HepG2 (cell line): ENCODE measurements at regions not wholly inside any gene's neighbourhood (a gene's known extent, or its start where the extent isn't known, plus 50 kb on each side); places are given as distances from the start of the nearest gene placed in this dataset.

Source experiments
- ATAC-seq: fragments of 200-7000 bp; cut with Tn5 transposase; 3 replicates; pipeline ENCODE4 v1.9.1; 2020; ENCODE audit warnings: mild to moderate bottlenecking, moderate library complexity
- BruUV-seq: library from RNA; stranded (reverse); fragments of 400-500 nt; replicated peaks from 2 replicates; lab custom pipeline; 2021; lab: Mats Ljungman, UMichigan
- CTCF ChIA-PET: fragments of 300-600 bp; formaldehyde crosslinking; extraction: SDS; loops from one replicate; lab custom pipeline; 2021; ENCODE audit warnings: low total read pairs, inconsistent platforms, low intra/inter-chr PET ratio; lab: Yijun Ruan, JAX
- POLR2A ChIA-PET: fragments of 350-600 bp; sonication (Branson Sonifier 250); formaldehyde crosslinking; loops from one replicate; lab custom pipeline; 2020; ENCODE audit warnings: antibody characterized with exemption, inconsistent platforms; lab: Yijun Ruan, JAX
- DNase-seq: peaks from one replicate; pipeline ENCODE4 v3.0.0-alpha.2; 2015; ENCODE audit warnings: low spot score
- FAIRE-seq: peaks from 3 replicates; lab custom pipeline; 2011; peaks lifted over from hg19 to GRCh38; lab: Jason Lieb, UNC
- H2AFZ ChIP-seq: one replicate; pipeline ENCODE4 v1.6.1; 2011; ENCODE audit warnings: low read length, inconsistent platforms
- H3K27ac ChIP-seq: fragments of 300-600 bp; 3 replicates; pipeline ENCODE4 v1.8.0; 2011; ENCODE audit warnings: mixed run types, mild to moderate bottlenecking, mixed read lengths, low read length, inconsistent platforms; ENCODE audit not compliant: insufficient read depth; ENCODE audit errors: extremely low read length
- H3K27me3 ChIP-seq, 2 experiments: fragments of 200-600 bp in 1 of 2; 2 replicates in 1 of 2; 3 replicates in 1 of 2; pipeline versions ENCODE4 v1.6.0 to v1.8.0; 2011; ENCODE audit warnings: low read length in 2 of 2, mild to moderate bottlenecking in 2 of 2, moderate library complexity in 2 of 2, inconsistent platforms in 1 of 2; ENCODE audit not compliant: insufficient read depth in 2 of 2, control insufficient read depth in 1 of 2
- H3K36me3 ChIP-seq, 2 experiments: fragments of 200-600 bp in 1 of 2; replicated peaks in 1 of 2; 2 replicates in 1 of 2; 3 replicates in 1 of 2; pipeline versions ENCODE4 v1.5.1 to v1.8.0; 2011; ENCODE audit warnings: low read length in 2 of 2, inconsistent platforms in 1 of 2; ENCODE audit not compliant: insufficient read depth in 2 of 2, control insufficient read depth in 1 of 2
- H3K4me1 ChIP-seq: 2 replicates; pipeline ENCODE4 v1.5.1; 2012; ENCODE audit warnings: low read length, inconsistent platforms; ENCODE audit not compliant: insufficient read depth
- H3K4me2 ChIP-seq: 2 replicates; pipeline ENCODE4 v1.6.0; 2011; ENCODE audit warnings: low read depth, low read length, inconsistent platforms
- H3K4me3 ChIP-seq, 3 experiments: fragments of 200-600 bp in 1 of 3; sonication (generic), shearing (Covaris generic) in 1 of 3; replicated peaks in 1 of 3; 2 replicates each; pipeline ENCODE4 v1.5.1; 2011 to 2016; ENCODE audit warnings: low read length in 3 of 3, inconsistent platforms in 2 of 3, low read depth in 2 of 3, mild to moderate bottlenecking in 2 of 3, control low read depth in 1 of 3, mixed read lengths in 1 of 3; ENCODE audit not compliant: insufficient read depth in 1 of 3
- H3K79me2 ChIP-seq: one replicate; pipeline ENCODE4 v1.6.1; 2011; ENCODE audit warnings: low read length, inconsistent platforms; ENCODE audit not compliant: insufficient read depth
- H3K9ac ChIP-seq: 2 replicates; pipeline ENCODE4 v1.6.0; 2011; ENCODE audit warnings: mild to moderate bottlenecking, low read depth, low read length, inconsistent platforms; ENCODE audit not compliant: insufficient read depth
- H3K9me3 ChIP-seq: 2 replicates; pipeline ENCODE4 v1.5.1; 2012; ENCODE audit warnings: mild to moderate bottlenecking, low read length
- H4K20me1 ChIP-seq: 2 replicates; pipeline ENCODE4 v1.6.0; 2011; ENCODE audit warnings: inconsistent platforms, mild to moderate bottlenecking, low read length, moderate library complexity; ENCODE audit not compliant: insufficient read depth
- KMT2B ChIP-seq: IDR thresholded peaks from 2 replicates; pipeline ENCODE4 v1.6.1; 2016; ENCODE audit warnings: missing genetic modification reagents, missing compliant biosample characterization
- TCF12 ChIP-seq, 2 experiments: fragments of 450-650 bp in 1 of 2; sonication (generic) in 1 of 2; formaldehyde crosslinking in 1 of 2; IDR thresholded peaks; 2 replicates each; pipeline versions ENCODE4 v1.6.1 to v1.8.0; 2017 to 2022; ENCODE audit warnings: antibody characterized with exemption in 1 of 2, mild to moderate bottlenecking in 1 of 2, missing genetic modification reagents in 1 of 2, moderate library complexity in 1 of 2
- YEATS4 ChIP-seq: sonication (generic); formaldehyde crosslinking; IDR thresholded peaks from 2 replicates; pipeline ENCODE4 v1.4.0; 2020; ENCODE audit warnings: missing genetic modification reagents, borderline replicate concordance
- ZNF260 ChIP-seq: sonication (generic); formaldehyde crosslinking; IDR thresholded peaks from 2 replicates; pipeline ENCODE4 v1.4.0; 2020; ENCODE audit warnings: missing genetic modification reagents, low read depth, mild to moderate bottlenecking, borderline replicate concordance
- ZNF3 ChIP-seq: IDR thresholded peaks from 2 replicates; pipeline ENCODE4 v1.7.0; 2017; ENCODE audit warnings: inconsistent platforms
- ZNF431 ChIP-seq: sonication (generic); formaldehyde crosslinking; IDR thresholded peaks from 2 replicates; pipeline ENCODE4 v1.9.0; 2022; ENCODE audit warnings: missing genetic modification reagents, low read depth, mild to moderate bottlenecking, borderline replicate concordance
- ZNF749 ChIP-seq: sonication (generic); formaldehyde crosslinking; IDR thresholded peaks from 2 replicates; pipeline ENCODE4 v1.8.0; 2022; ENCODE audit warnings: mild to moderate bottlenecking, missing genetic modification reagents, moderate library complexity, borderline replicate concordance
- in situ Hi-C: cut with HindIII; loops from 2 replicates; pipeline ENCODE4 v1.10.0; 2017; ENCODE audit warnings: low pct_unique_long_range_greater_than_20kb; ENCODE audit not compliant: extremely low pct_ligation_motif_present
- intact Hi-C: fragments of 100-400 bp; cut with micrococcal nuclease; formaldehyde crosslinking; loops from one replicate; pipeline ENCODE4 v1.10.0; 2022; ENCODE audit not compliant: unreplicated experiment
- TF ChIP-seq, protein P1 (sequence below): sonication (generic); formaldehyde crosslinking; IDR thresholded peaks from 2 replicates; pipeline ENCODE4 v1.4.0; 2020; ENCODE audit warnings: missing genetic modification reagents, borderline replicate concordance
- TF ChIP-seq, protein P2 (sequence below): sonication (generic); formaldehyde crosslinking; IDR thresholded peaks from 2 replicates; pipeline ENCODE4 v1.4.0; 2020; ENCODE audit warnings: missing genetic modification reagents, borderline replicate concordance

DNA sequence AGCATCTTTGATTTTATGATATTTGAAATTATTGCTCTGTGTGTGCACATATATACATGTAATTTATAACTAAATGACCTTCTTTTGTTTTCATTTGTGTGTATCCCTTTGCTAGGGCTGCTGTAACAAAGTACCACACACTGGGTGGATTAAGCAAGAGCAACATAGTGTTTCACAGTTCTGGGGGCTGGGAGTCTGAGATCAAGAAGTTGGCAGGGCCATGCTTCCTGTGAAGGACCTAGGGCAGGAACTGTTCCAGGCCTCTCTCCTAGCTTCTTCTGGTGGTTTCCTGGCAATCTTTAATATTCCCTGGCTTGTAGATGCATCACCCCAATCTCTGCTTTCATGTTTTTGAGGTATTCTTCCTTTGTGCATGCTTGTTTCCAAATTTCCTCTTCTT lies 1043.9 kb downstream of the TSN start:
- no peak for ATAC-seq
- CTCF ChIA-PET: no interaction called here
- TF ChIP-seq, protein P1, sequence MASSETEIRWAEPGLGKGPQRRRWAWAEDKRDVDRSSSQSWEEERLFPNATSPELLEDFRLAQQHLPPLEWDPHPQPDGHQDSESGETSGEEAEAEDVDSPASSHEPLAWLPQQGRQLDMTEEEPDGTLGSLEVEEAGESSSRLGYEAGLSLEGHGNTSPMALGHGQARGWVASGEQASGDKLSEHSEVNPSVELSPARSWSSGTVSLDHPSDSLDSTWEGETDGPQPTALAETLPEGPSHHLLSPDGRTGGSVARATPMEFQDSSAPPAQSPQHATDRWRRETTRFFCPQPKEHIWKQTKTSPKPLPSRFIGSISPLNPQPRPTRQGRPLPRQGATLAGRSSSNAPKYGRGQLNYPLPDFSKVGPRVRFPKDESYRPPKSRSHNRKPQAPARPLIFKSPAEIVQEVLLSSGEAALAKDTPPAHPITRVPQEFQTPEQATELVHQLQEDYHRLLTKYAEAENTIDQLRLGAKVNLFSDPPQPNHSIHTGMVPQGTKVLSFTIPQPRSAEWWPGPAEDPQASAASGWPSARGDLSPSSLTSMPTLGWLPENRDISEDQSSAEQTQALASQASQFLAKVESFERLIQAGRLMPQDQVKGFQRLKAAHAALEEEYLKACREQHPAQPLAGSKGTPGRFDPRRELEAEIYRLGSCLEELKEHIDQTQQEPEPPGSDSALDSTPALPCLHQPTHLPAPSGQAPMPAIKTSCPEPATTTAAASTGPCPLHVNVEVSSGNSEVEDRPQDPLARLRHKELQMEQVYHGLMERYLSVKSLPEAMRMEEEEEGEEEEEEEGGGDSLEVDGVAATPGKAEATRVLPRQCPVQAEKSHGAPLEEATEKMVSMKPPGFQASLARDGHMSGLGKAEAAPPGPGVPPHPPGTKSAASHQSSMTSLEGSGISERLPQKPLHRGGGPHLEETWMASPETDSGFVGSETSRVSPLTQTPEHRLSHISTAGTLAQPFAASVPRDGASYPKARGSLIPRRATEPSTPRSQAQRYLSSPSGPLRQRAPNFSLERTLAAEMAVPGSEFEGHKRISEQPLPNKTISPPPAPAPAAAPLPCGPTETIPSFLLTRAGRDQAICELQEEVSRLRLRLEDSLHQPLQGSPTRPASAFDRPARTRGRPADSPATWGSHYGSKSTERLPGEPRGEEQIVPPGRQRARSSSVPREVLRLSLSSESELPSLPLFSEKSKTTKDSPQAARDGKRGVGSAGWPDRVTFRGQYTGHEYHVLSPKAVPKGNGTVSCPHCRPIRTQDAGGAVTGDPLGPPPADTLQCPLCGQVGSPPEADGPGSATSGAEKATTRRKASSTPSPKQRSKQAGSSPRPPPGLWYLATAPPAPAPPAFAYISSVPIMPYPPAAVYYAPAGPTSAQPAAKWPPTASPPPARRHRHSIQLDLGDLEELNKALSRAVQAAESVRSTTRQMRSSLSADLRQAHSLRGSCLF: no peak
- TF ChIP-seq YEATS4 (no peak), TCF12 (IDR thresholded peaks at IDR 0.05) (no peak), TCF12 (CRISPR knock-in tag; IDR thresholded peaks at IDR 0.05) (no peak), ZNF3 (CRISPR knock-in tag) (no peak), ZNF260 (CRISPR knock-in tag) (no peak), ZNF431 (no peak), ZNF749 (CRISPR knock-in tag) (no peak), KMT2B (CRISPR knock-in tag) (no peak)
- TF ChIP-seq, protein P2, sequence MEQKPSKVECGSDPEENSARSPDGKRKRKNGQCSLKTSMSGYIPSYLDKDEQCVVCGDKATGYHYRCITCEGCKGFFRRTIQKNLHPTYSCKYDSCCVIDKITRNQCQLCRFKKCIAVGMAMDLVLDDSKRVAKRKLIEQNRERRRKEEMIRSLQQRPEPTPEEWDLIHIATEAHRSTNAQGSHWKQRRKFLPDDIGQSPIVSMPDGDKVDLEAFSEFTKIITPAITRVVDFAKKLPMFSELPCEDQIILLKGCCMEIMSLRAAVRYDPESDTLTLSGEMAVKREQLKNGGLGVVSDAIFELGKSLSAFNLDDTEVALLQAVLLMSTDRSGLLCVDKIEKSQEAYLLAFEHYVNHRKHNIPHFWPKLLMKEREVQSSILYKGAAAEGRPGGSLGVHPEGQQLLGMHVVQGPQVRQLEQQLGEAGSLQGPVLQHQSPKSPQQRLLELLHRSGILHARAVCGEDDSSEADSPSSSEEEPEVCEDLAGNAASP (CRISPR knock-in tag): no peak
- TF ChIP-seq, all 625 proteins: peak for 0
- Histone ChIP-seq H3K27ac (no peak overlapping the region), H3K9me3 (peaks cover 56% of the 10 kb centered on the region), H3K4me2 (no peak overlapping the region), H3K79me2 (no peaks in the 10 kb centered on the region), H3K36me3 (no peaks in the 10 kb centered on the region), H3K9ac (no peak overlapping the region), H3K4me1 (no peaks in the 10 kb centered on the region), H3K4me3 (no peak overlapping the region), H2AFZ (no peak overlapping the region), H4K20me1 (no peaks in the 10 kb centered on the region), H3K27me3 (no peaks in the 10 kb centered on the region)
- intact Hi-C loops: no loop called here
- BruUV-seq: no TSS peak
- DNase-seq (no peak), FAIRE-seq (no peak)
- POLR2A ChIA-PET: no interaction called here
- in situ Hi-C loops: no loop called here
